OCI-LY1 (cell line): ENCODE measurements at regions not wholly inside any gene's neighbourhood (a gene's known extent, or its start where the extent isn't known, plus 50 kb on each side); places are given as distances from the start of the nearest gene placed in this dataset.

ENCODE experiments used
- CTCF ChIP-seq: fragments of 200-600 bp; sonication (generic), shearing (Covaris generic); IDR thresholded peaks from 2 replicates; pipeline ENCODE4 v1.5.1; 2017; ENCODE audit warnings: mild to moderate bottlenecking, antibody characterized with exemption, low read length, moderate library complexity, mixed read lengths
- EZH2 ChIP-seq: fragments of 200-600 bp; sonication (generic), shearing (Covaris generic); IDR thresholded peaks from 2 replicates; pipeline ENCODE4 v1.8.0; 2017; ENCODE audit warnings: borderline replicate concordance, mixed run types, mild to moderate bottlenecking, antibody characterized with exemption, low read length, moderate library complexity, mixed read lengths

- TF ChIP-seq CTCF = no peak
- no peak for TF ChIP-seq EZH2
Measured at GRCh38 chr4:13208558-13209193, 275.5 kb downstream of the RAB28 start.
